ENCODE measurements at regions not wholly inside any gene's neighbourhood (a gene's known extent, or its start where the extent isn't known, plus 50 kb on each side); places are given as distances from the start of the nearest gene placed in this dataset.

DNA sequence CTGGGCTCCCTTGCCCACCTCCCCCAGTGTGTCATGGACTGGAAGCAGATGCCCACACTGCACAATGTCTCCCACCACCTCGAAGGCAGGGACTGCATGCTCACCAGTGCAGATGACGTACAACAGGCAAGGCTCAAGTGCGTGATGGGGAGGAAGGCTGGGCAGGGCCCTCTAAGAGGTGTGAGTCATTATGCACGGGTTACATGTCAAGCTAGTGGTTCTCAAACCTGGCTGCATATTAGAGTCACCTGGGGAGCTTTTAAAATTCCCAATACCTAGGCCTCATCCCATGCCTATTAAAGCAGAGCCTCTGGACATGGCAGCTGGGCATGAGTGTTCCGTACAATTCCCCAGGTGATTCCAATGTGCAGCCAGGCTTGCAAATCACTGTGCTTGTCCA, 137.9 kb upstream of the NGF start:
- Mint-ChIP-seq H3K27ac (ENCODE audit: unreplicated experiment) (no peak overlapping the region), H3K27me3 (ENCODE audit: insufficient read depth, unreplicated experiment) (no peaks in the 10 kb centered on the region), H3K36me3 (ENCODE audit: insufficient read depth, unreplicated experiment) (no peaks in the 10 kb centered on the region), H3K4me3 (ENCODE audit: unreplicated experiment) (no peak overlapping the region), H3K4me1 (ENCODE audit: low read depth, unreplicated experiment) (no peaks in the 10 kb centered on the region), H3K9me3 (ENCODE audit: unreplicated experiment) (no peaks in the 10 kb centered on the region)
- CTCF ChIA-PET: no interaction called here
- Histone ChIP-seq H3K9me3 (no peaks in the 10 kb centered on the region), H3K4me1 (no peaks in the 10 kb centered on the region), H3K27me3 (replicated peaks; ENCODE audit: control insufficient read depth, insufficient read depth, low read length) (no peaks in the 10 kb centered on the region), H3K4me3 (ENCODE audit: low read depth, low read length) (no peak overlapping the region), H3K36me3 (ENCODE audit: control insufficient read depth, insufficient read depth, low read length) (no peaks in the 10 kb centered on the region)
- BruUV-seq (replicated peaks): no TSS peak
- no peak for DNase-seq
- intact Hi-C loops (cut with micrococcal nuclease; ENCODE audit: unreplicated experiment): no loop called here
- TF ChIP-seq, protein P1, sequence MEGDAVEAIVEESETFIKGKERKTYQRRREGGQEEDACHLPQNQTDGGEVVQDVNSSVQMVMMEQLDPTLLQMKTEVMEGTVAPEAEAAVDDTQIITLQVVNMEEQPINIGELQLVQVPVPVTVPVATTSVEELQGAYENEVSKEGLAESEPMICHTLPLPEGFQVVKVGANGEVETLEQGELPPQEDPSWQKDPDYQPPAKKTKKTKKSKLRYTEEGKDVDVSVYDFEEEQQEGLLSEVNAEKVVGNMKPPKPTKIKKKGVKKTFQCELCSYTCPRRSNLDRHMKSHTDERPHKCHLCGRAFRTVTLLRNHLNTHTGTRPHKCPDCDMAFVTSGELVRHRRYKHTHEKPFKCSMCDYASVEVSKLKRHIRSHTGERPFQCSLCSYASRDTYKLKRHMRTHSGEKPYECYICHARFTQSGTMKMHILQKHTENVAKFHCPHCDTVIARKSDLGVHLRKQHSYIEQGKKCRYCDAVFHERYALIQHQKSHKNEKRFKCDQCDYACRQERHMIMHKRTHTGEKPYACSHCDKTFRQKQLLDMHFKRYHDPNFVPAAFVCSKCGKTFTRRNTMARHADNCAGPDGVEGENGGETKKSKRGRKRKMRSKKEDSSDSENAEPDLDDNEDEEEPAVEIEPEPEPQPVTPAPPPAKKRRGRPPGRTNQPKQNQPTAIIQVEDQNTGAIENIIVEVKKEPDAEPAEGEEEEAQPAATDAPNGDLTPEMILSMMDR (IDR thresholded peaks at IDR 0.05; ENCODE audit: insufficient read depth in 1 of 2, low read depth in 1 of 2, low read length in 1 of 2, severe bottlenecking in 1 of 2, unreplicated experiment in 1 of 2): no peak
- POLR2A ChIA-PET: no interaction called here

DNA sequence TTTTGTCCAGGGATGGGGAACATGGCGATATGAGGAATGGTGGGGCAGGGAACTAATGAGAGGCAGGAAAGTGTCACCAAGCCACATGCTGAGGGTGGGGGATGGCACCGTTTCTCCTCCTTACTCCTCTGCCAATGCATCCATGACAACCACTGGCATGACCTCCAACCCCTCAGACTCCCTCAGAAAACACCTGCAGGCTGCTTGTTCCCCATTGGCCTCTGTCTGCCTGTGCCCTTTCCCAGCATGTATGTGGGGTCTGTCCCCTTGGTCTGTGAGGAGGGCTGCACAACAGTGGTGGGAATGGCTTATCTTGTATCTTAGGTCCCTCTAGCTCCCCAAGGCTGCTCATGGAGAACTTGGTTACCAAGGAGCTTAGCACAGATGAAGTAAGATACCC, 137.2 kb upstream of the NGF start:
- no peaks in the 10 kb centered on the region for H3K36me3 ChIP-seq (ENCODE audit: control insufficient read depth, insufficient read depth, low read length)
- BruUV-seq (replicated peaks): no TSS peak
- Mint-ChIP-seq H3K4me1 (ENCODE audit: low read depth, unreplicated experiment) (no peaks in the 10 kb centered on the region), H3K27ac (ENCODE audit: unreplicated experiment) (no peak overlapping the region), H3K9me3 (ENCODE audit: unreplicated experiment) (no peaks in the 10 kb centered on the region), H3K27me3 (ENCODE audit: insufficient read depth, unreplicated experiment) (no peaks in the 10 kb centered on the region), H3K36me3 (ENCODE audit: insufficient read depth, unreplicated experiment) (no peaks in the 10 kb centered on the region), H3K4me3 (ENCODE audit: unreplicated experiment) (no peak overlapping the region)
- TF ChIP-seq, protein P1 (IDR thresholded peaks at IDR 0.05; ENCODE audit: insufficient read depth in 1 of 2, low read depth in 1 of 2, low read length in 1 of 2, severe bottlenecking in 1 of 2, unreplicated experiment in 1 of 2): no peak
- intact Hi-C loops (cut with micrococcal nuclease; ENCODE audit: unreplicated experiment): no loop called here
- no peaks in the 10 kb centered on the region for H3K27me3 ChIP-seq (replicated peaks; ENCODE audit: control insufficient read depth, insufficient read depth, low read length)
- H3K9me3 ChIP-seq: no peaks in the 10 kb centered on the region
- H3K4me1 ChIP-seq: no peaks in the 10 kb centered on the region
- no peak overlapping the region for H3K4me3 ChIP-seq (ENCODE audit: low read depth, low read length)
- DNase-seq: no peak
- POLR2A ChIA-PET: no interaction called here
- CTCF ChIA-PET: no interaction called here

DNA sequence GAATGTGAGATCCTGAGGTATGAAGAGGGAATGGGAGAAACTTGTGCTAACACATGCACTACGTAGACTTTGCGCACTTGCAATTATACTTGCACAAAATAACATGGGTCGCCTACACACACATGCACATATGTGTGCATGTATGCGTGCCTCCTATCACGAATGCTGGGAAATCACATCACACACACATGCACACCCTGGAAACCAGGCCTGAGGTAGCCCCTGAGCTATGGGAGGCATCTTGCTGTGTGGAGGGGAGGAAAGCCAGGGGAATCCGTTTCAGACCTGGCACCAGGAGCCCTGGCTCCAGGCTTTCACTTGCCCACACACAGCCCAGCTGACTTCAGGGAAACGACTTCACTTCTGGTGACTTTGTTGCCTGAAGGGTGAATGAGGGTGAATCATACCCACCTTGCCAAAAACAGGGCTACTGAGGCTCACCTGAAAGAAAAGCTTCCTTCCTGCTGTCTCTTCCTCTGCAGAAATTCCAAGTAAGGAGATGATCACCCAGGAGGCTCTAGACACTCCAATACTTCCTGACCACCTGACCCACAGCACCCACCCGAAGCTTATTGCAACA, 136.0 kb upstream of the NGF start:
- Mint-ChIP-seq H3K27me3 (ENCODE audit: insufficient read depth, unreplicated experiment) (no peaks in the 10 kb centered on the region), H3K4me3 (ENCODE audit: unreplicated experiment) (no peak overlapping the region), H3K4me1 (ENCODE audit: low read depth, unreplicated experiment) (no peaks in the 10 kb centered on the region), H3K36me3 (ENCODE audit: insufficient read depth, unreplicated experiment) (no peaks in the 10 kb centered on the region), H3K9me3 (ENCODE audit: unreplicated experiment) (no peaks in the 10 kb centered on the region), H3K27ac (ENCODE audit: unreplicated experiment) (no peak overlapping the region)
- intact Hi-C loops (cut with micrococcal nuclease; ENCODE audit: unreplicated experiment): no loop called here
- DNase-seq: no peak
- TF ChIP-seq, protein P1 (IDR thresholded peaks at IDR 0.05; ENCODE audit: insufficient read depth in 1 of 2, low read depth in 1 of 2, low read length in 1 of 2, severe bottlenecking in 1 of 2, unreplicated experiment in 1 of 2): no peak
- Histone ChIP-seq H3K9me3 (no peaks in the 10 kb centered on the region), H3K36me3 (ENCODE audit: control insufficient read depth, insufficient read depth, low read length) (no peaks in the 10 kb centered on the region), H3K27me3 (replicated peaks; ENCODE audit: control insufficient read depth, insufficient read depth, low read length) (no peaks in the 10 kb centered on the region), H3K4me3 (ENCODE audit: low read depth, low read length) (no peak overlapping the region), H3K4me1 (no peaks in the 10 kb centered on the region)
- ChIA-PET CTCF (no interaction called here), POLR2A (no interaction called here)
- no TSS peak for BruUV-seq (replicated peaks)

Measured in Caco-2 (cell line).